ENCODE measurements at regions not wholly inside any gene's neighbourhood (a gene's known extent, or its start where the extent isn't known, plus 50 kb on each side); places are given as distances from the start of the nearest gene placed in this dataset.

GRCh38 chr14:85762526-85762925 lies 232.6 kb downstream of the FLRT2 start:
- Histone ChIP-seq H3K36me3 (ENCODE audit: control insufficient read depth, insufficient read depth, low read length) (no peaks in the 10 kb centered on the region), H3K27me3 (replicated peaks; ENCODE audit: control insufficient read depth, insufficient read depth, low read length) (no peaks in the 10 kb centered on the region), H3K4me3 (replicated peaks; ENCODE audit: low read depth, low read length) (no peak overlapping the region)
- TF ChIP-seq, protein P1, sequence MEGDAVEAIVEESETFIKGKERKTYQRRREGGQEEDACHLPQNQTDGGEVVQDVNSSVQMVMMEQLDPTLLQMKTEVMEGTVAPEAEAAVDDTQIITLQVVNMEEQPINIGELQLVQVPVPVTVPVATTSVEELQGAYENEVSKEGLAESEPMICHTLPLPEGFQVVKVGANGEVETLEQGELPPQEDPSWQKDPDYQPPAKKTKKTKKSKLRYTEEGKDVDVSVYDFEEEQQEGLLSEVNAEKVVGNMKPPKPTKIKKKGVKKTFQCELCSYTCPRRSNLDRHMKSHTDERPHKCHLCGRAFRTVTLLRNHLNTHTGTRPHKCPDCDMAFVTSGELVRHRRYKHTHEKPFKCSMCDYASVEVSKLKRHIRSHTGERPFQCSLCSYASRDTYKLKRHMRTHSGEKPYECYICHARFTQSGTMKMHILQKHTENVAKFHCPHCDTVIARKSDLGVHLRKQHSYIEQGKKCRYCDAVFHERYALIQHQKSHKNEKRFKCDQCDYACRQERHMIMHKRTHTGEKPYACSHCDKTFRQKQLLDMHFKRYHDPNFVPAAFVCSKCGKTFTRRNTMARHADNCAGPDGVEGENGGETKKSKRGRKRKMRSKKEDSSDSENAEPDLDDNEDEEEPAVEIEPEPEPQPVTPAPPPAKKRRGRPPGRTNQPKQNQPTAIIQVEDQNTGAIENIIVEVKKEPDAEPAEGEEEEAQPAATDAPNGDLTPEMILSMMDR (IDR thresholded peaks at IDR 0.05; ENCODE audit: insufficient read depth, low read length, poor library complexity, severe bottlenecking), result no peak
- no peak for DNase-seq (ENCODE audit: extremely low read depth, insufficient read length)

DNA sequence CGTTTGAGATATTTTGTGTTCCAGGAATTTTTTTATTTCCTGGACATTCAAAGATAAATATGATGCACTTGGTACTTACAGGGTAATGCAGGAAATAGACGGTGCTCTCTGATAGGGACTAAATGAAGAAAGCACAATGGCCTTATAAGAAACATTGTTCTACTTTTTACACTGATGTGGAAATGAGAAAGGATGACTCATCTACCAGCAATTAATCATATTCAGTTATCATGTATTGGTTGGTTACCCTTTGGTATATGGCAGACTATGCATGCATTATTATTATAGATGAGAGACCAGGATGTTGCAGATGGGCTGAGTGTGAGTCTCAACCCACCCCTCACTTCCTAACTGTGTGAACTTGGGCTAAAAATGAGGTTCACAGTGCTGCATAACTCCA lies 222.2 kb downstream of the FLRT2 start:
- TF ChIP-seq, protein P1 (IDR thresholded peaks at IDR 0.05; ENCODE audit: insufficient read depth, low read length, poor library complexity, severe bottlenecking), result no peak
- no peak overlapping the region for H3K4me3 ChIP-seq (replicated peaks; ENCODE audit: low read depth, low read length)
- no peak for DNase-seq (ENCODE audit: extremely low read depth, insufficient read length)
- H3K36me3 ChIP-seq (ENCODE audit: control insufficient read depth, insufficient read depth, low read length), result no peaks in the 10 kb centered on the region
- no peaks in the 10 kb centered on the region for H3K27me3 ChIP-seq (replicated peaks; ENCODE audit: control insufficient read depth, insufficient read depth, low read length)

- DNase-seq (ENCODE audit: extremely low read depth, insufficient read length), result no peak
- H3K36me3 ChIP-seq (ENCODE audit: control insufficient read depth, insufficient read depth, low read length), result no peaks in the 10 kb centered on the region
- TF ChIP-seq, protein P1 (IDR thresholded peaks at IDR 0.05; ENCODE audit: insufficient read depth, low read length, poor library complexity, severe bottlenecking), result no peak
- H3K27me3 ChIP-seq (replicated peaks; ENCODE audit: control insufficient read depth, insufficient read depth, low read length), result no peaks in the 10 kb centered on the region
- H3K4me3 ChIP-seq (replicated peaks; ENCODE audit: low read depth, low read length), result no peak overlapping the region
Observed at GRCh38 chr14:85744573-85744972, 214.6 kb downstream of the FLRT2 start.

DNA sequence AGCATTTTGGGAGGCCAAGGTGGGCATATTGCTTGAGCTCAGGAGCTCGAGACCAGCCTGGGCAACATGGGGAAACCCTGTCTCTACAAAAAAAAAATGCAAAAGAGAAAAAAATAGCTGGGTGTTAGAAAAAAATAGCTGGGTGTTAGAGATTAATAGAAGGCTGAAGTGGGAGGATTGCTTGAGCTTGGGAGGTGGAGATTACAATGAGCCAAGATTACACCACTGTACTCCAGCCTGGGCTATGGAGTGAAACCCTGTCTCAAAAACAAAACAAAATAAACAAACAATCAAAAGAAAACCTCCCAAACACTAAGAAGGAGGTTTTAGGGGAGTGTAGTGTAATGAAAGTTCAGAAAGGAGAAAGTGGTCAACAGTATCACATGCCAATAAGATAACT lies 202.1 kb downstream of the FLRT2 start:
- no peaks in the 10 kb centered on the region for H3K27me3 ChIP-seq (replicated peaks; ENCODE audit: control insufficient read depth, insufficient read depth, low read length)
- TF ChIP-seq, protein P1 (IDR thresholded peaks at IDR 0.05; ENCODE audit: insufficient read depth, low read length, poor library complexity, severe bottlenecking), result no peak
- H3K36me3 ChIP-seq (ENCODE audit: control insufficient read depth, insufficient read depth, low read length), result no peaks in the 10 kb centered on the region
- H3K4me3 ChIP-seq (replicated peaks; ENCODE audit: low read depth, low read length), result no peak overlapping the region
- no peak for DNase-seq (ENCODE audit: extremely low read depth, insufficient read length)

GRCh38 chr14:85731186-85731585 lies 201.2 kb downstream of the FLRT2 start:
- TF ChIP-seq, protein P1 (IDR thresholded peaks at IDR 0.05; ENCODE audit: insufficient read depth, low read length, poor library complexity, severe bottlenecking), result no peak
- no peak for DNase-seq (ENCODE audit: extremely low read depth, insufficient read length)
- Histone ChIP-seq H3K4me3 (replicated peaks; ENCODE audit: low read depth, low read length) (no peak overlapping the region), H3K36me3 (ENCODE audit: control insufficient read depth, insufficient read depth, low read length) (no peaks in the 10 kb centered on the region), H3K27me3 (replicated peaks; ENCODE audit: control insufficient read depth, insufficient read depth, low read length) (no peaks in the 10 kb centered on the region)

DNA sequence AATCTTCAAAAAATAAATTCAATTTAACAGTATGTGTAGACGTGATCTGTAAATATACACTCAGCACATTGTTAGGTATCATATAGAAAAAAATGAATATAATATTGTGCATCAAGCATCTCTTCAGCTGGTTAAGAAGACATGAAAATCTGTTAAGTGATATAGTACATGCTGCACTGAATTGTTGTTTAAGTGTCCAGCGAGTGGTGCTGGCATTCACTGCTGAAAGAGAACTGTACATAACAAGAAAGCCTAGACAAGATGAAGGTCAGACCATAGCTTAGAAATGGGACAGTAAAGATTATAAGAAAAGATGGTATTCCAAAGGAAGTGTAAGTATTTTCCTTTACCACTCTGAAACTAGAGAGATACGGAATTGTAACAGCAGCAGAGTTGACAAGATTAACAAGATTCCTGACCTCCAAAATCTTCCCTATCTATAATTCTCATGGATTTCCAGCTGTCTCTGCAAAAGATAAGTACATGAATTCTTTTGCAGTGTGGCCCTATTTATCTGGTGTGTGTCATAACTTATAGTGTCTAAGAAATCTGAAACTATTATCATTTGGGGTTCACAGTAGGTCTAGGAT lies 198.6 kb downstream of the FLRT2 start:
- no peak for DNase-seq (ENCODE audit: extremely low read depth, insufficient read length)
- TF ChIP-seq, protein P1 (IDR thresholded peaks at IDR 0.05; ENCODE audit: insufficient read depth, low read length, poor library complexity, severe bottlenecking), result no peak
- H3K36me3 ChIP-seq (ENCODE audit: control insufficient read depth, insufficient read depth, low read length), result no peaks in the 10 kb centered on the region
- H3K4me3 ChIP-seq (replicated peaks; ENCODE audit: low read depth, low read length), result no peak overlapping the region
- no peaks in the 10 kb centered on the region for H3K27me3 ChIP-seq (replicated peaks; ENCODE audit: control insufficient read depth, insufficient read depth, low read length)
